B cell (primary cell): ENCODE measurements at regions not wholly inside any gene's neighbourhood (a gene's known extent, or its start where the extent isn't known, plus 50 kb on each side); places are given as distances from the start of the nearest gene placed in this dataset.

Experiments used
- EZH2 ChIP-seq: IDR thresholded peaks from 2 replicates; pipeline ENCODE4 v1.6.1; 2012; ENCODE audit warnings: borderline replicate concordance, low read depth, mild to moderate bottlenecking, moderate library complexity, low read length; ENCODE audit not compliant: insufficient read depth, poor library complexity, severe bottlenecking
- TF ChIP-seq, protein P1 (sequence below): fragments of 200-600 bp; IDR thresholded peaks from one replicate; pipeline ENCODE4 v1.8.0; 2022; ENCODE audit warnings: antibody characterized with exemption, mild to moderate bottlenecking

DNA sequence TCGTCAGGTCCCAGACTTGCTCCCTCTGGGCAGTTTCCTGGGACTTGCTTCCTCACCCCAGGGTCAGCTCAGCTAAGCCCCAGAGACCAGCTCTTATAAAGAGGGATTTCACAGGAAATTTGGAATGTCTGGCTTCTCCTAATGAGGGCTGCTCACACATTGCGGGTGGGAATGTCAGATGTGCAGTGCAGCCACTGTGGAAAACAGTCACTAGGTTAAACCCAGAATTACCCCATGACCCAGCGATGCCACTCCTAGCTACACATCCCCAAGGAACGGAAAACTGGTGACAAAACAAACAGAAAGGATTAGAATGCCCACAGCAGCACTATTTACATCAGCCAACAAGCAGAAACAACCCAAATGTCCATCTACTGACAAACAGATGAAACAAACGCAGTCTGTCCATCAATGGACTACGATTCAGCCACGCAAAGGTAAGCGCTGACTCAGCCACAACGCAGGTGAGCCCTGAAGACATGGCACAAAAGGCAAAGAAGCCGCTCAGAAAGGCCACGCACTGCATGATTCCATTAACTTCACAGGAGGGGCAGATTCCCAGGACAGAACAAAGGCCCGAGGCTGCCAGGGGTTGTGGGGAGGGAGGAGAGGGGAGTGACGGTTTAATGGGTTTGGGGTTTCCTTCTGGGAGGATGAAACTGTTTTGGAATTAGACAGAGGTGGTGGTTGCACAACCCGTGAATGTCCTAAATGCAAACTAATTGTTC, 63.0 kb downstream of the NCOR2 start:
- TF ChIP-seq, protein P1, sequence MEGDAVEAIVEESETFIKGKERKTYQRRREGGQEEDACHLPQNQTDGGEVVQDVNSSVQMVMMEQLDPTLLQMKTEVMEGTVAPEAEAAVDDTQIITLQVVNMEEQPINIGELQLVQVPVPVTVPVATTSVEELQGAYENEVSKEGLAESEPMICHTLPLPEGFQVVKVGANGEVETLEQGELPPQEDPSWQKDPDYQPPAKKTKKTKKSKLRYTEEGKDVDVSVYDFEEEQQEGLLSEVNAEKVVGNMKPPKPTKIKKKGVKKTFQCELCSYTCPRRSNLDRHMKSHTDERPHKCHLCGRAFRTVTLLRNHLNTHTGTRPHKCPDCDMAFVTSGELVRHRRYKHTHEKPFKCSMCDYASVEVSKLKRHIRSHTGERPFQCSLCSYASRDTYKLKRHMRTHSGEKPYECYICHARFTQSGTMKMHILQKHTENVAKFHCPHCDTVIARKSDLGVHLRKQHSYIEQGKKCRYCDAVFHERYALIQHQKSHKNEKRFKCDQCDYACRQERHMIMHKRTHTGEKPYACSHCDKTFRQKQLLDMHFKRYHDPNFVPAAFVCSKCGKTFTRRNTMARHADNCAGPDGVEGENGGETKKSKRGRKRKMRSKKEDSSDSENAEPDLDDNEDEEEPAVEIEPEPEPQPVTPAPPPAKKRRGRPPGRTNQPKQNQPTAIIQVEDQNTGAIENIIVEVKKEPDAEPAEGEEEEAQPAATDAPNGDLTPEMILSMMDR = no peak
- TF ChIP-seq EZH2 = no peak
